ENCODE measurements at regions not wholly inside any gene's neighbourhood (a gene's known extent, or its start where the extent isn't known, plus 50 kb on each side); places are given as distances from the start of the nearest gene placed in this dataset.

DNA sequence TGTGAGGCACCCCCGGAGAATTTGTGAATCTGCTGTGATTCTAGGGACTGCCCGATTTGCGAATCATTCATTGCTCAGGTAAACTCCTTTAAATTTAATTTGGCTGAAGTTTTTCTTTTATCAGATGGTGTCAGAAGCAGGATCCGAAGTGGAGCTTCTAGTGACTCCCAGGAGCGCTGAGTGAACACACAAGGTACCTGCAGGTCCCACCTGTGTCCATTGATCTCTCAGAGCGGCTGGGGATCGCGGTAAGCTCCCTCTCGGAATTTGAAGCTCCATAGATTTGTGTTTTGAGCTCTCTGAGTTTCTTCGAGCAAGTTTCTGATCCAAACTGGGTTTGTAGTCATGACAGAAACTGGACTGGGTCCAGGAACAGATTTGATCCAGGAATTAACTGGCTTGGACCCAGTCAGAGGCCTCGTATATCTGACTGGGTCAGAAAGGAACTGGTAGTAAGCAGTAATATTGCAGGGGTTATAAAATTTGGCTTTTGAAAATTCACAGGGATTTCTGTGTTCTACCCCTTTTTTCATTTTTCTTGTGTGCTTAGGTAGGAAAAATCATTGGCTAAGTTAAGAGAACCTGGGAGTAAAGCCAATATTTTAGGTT, 56.2 kb upstream of the EDEM3 start:
- TF ChIP-seq, protein P1, sequence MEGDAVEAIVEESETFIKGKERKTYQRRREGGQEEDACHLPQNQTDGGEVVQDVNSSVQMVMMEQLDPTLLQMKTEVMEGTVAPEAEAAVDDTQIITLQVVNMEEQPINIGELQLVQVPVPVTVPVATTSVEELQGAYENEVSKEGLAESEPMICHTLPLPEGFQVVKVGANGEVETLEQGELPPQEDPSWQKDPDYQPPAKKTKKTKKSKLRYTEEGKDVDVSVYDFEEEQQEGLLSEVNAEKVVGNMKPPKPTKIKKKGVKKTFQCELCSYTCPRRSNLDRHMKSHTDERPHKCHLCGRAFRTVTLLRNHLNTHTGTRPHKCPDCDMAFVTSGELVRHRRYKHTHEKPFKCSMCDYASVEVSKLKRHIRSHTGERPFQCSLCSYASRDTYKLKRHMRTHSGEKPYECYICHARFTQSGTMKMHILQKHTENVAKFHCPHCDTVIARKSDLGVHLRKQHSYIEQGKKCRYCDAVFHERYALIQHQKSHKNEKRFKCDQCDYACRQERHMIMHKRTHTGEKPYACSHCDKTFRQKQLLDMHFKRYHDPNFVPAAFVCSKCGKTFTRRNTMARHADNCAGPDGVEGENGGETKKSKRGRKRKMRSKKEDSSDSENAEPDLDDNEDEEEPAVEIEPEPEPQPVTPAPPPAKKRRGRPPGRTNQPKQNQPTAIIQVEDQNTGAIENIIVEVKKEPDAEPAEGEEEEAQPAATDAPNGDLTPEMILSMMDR (IDR thresholded peaks at IDR 0.05) = no peak
- TF ChIP-seq SIN3A (IDR thresholded peaks at IDR 0.05; ENCODE audit: borderline replicate concordance, insufficient read depth, low read depth, low read length) (no peak), POLR2AphosphoS5 (IDR thresholded peaks at IDR 0.05; ENCODE audit: low read depth, low read length) (no peak), TCF7L2 (IDR thresholded peaks at IDR 0.05; ENCODE audit: low read depth, low read length) (no peak)
- TF ChIP-seq, protein P2, sequence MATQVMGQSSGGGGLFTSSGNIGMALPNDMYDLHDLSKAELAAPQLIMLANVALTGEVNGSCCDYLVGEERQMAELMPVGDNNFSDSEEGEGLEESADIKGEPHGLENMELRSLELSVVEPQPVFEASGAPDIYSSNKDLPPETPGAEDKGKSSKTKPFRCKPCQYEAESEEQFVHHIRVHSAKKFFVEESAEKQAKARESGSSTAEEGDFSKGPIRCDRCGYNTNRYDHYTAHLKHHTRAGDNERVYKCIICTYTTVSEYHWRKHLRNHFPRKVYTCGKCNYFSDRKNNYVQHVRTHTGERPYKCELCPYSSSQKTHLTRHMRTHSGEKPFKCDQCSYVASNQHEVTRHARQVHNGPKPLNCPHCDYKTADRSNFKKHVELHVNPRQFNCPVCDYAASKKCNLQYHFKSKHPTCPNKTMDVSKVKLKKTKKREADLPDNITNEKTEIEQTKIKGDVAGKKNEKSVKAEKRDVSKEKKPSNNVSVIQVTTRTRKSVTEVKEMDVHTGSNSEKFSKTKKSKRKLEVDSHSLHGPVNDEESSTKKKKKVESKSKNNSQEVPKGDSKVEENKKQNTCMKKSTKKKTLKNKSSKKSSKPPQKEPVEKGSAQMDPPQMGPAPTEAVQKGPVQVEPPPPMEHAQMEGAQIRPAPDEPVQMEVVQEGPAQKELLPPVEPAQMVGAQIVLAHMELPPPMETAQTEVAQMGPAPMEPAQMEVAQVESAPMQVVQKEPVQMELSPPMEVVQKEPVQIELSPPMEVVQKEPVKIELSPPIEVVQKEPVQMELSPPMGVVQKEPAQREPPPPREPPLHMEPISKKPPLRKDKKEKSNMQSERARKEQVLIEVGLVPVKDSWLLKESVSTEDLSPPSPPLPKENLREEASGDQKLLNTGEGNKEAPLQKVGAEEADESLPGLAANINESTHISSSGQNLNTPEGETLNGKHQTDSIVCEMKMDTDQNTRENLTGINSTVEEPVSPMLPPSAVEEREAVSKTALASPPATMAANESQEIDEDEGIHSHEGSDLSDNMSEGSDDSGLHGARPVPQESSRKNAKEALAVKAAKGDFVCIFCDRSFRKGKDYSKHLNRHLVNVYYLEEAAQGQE (IDR thresholded peaks at IDR 0.05; ENCODE audit: insufficient read depth in 1 of 2, low read depth in 2 of 2, low read length in 1 of 2) = no peak

All from Panc1 (cell line).